Umbilical cord (tissue), 1 donor: ENCODE measurements at regions not wholly inside any gene's neighbourhood (a gene's known extent, or its start where the extent isn't known, plus 50 kb on each side); places are given as distances from the start of the nearest gene placed in this dataset.
A peak's percentile ranks its signal among the peaks of the same experiment; 100 is the strongest.

Source experiments
- DNase-seq: peaks from one replicate; pipeline ENCODE4 v3.0.0-alpha.2; 2015; ENCODE audit warnings: low spot score

- DNase-seq: no peak
These were observed 55.4 kb downstream of the XCL1 start for GRCh38 chr1:168631671-168632400.

GRCh38 chr1:168634951-168635532, 58.6 kb downstream of the XCL1 start:
- no peak for DNase-seq

GRCh38 chr1:168636200-168636599, 59.8 kb downstream of the XCL1 start:
- DNase-seq: no peak

- DNase-seq: peak; percentile 50
These were observed 60.3 kb downstream of the XCL1 start for GRCh38 chr1:168636642-168637111.

- no peak for DNase-seq
These were observed 61.1 kb downstream of the XCL1 start for GRCh38 chr1:168637350-168637991.

GRCh38 chr1:168638884-168639283, 62.5 kb downstream of the XCL1 start:
- no peak for DNase-seq

GRCh38 chr1:168640182-168640581, 63.8 kb downstream of the XCL1 start:
- DNase-seq: no peak

- no peak for DNase-seq
These were observed 64.4 kb downstream of the XCL1 start for GRCh38 chr1:168640836-168641235.

- no peak for DNase-seq
These were observed 66.7 kb downstream of the XCL1 start for GRCh38 chr1:168643152-168643551.
